Astrocyte of the cerebellum (primary cell): ENCODE measurements at regions not wholly inside any gene's neighbourhood (a gene's known extent, or its start where the extent isn't known, plus 50 kb on each side); places are given as distances from the start of the nearest gene placed in this dataset.

ENCODE experiments used
- DNase-seq: peaks from one replicate; pipeline ENCODE4 v3.0.0-alpha.2; 2011; ENCODE audit warnings: low read depth
- H3K4me3 ChIP-seq: 2 replicates; pipeline ENCODE4 v1.5.1; 2011; ENCODE audit warnings: mild to moderate bottlenecking, low read depth, low read length, moderate library complexity
- CTCF ChIP-seq: IDR thresholded peaks from 2 replicates; pipeline ENCODE4 v1.5.1; 2012; ENCODE audit warnings: low read length, low read depth, moderate library complexity, mild to moderate bottlenecking; ENCODE audit errors: missing control alignments
- in situ Hi-C: cut with HindIII; loops from 2 replicates; pipeline ENCODE4 v1.10.0; 2017; ENCODE audit warnings: low sequenced_read_pairs

GRCh38 chr4:96649536-96649935, 809.6 kb downstream of the PDHA2 start:
- in situ Hi-C loops: no loop called here
- DNase-seq: peak; percentile 4
- no peak overlapping the region for H3K4me3 ChIP-seq
- TF ChIP-seq CTCF: no peak

- no peak for TF ChIP-seq CTCF
- in situ Hi-C loops: no loop called here
- H3K4me3 ChIP-seq: no peak overlapping the region
- DNase-seq: peak; percentile 13
Observed at GRCh38 chr4:96652158-96652557, 812.3 kb downstream of the PDHA2 start.

GRCh38 chr4:96652821-96653220, 812.9 kb downstream of the PDHA2 start:
- TF ChIP-seq CTCF: no peak
- in situ Hi-C loops: no loop called here
- H3K4me3 ChIP-seq: no peak overlapping the region
- DNase-seq: no peak

- DNase-seq: no peak
- H3K4me3 ChIP-seq: no peak overlapping the region
- no peak for TF ChIP-seq CTCF
- in situ Hi-C loops: no loop called here
Observed at GRCh38 chr4:96654045-96654444, 814.2 kb downstream of the PDHA2 start.

- DNase-seq: no peak
- no peak for TF ChIP-seq CTCF
- in situ Hi-C loops: no loop called here
- H3K4me3 ChIP-seq: no peak overlapping the region
Observed at GRCh38 chr4:96670381-96670780, 830.5 kb downstream of the PDHA2 start.

- TF ChIP-seq CTCF: no peak
- in situ Hi-C loops: no loop called here
- H3K4me3 ChIP-seq: no peak overlapping the region
- no peak for DNase-seq
Observed at GRCh38 chr4:96675416-96675815, 835.5 kb downstream of the PDHA2 start.

GRCh38 chr4:96675896-96676295, 836.0 kb downstream of the PDHA2 start:
- H3K4me3 ChIP-seq: no peak overlapping the region
- DNase-seq: no peak
- in situ Hi-C loops: no loop called here
- no peak for TF ChIP-seq CTCF
